SK-N-SH (cell line): ENCODE measurements at regions not wholly inside any gene's neighbourhood (a gene's known extent, or its start where the extent isn't known, plus 50 kb on each side); places are given as distances from the start of the nearest gene placed in this dataset.

Source experiments
- CTCF ChIP-seq: fragments of 200-600 bp; sonication (generic); IDR thresholded peaks from 2 replicates; pipeline ENCODE4 v1.6.1; 2017; ENCODE audit warnings: antibody characterized with exemption, mild to moderate bottlenecking, moderate library complexity
- GABPA ChIP-seq: IDR thresholded peaks from 2 replicates; pipeline ENCODE4 v1.4.0; 2012; ENCODE audit warnings: low read depth, mild to moderate bottlenecking
- MXI1 ChIP-seq: IDR thresholded peaks from 2 replicates; pipeline ENCODE4 v1.6.1; 2012; ENCODE audit warnings: mild to moderate bottlenecking, low read depth, low read length, improper control_type of control experiment
- NFIC ChIP-seq: IDR thresholded peaks from 2 replicates; pipeline ENCODE4 v1.4.0; 2012; ENCODE audit warnings: borderline replicate concordance
- POLR2AphosphoS5 ChIP-seq: IDR thresholded peaks from 2 replicates; pipeline ENCODE4 v1.6.1; 2012; ENCODE audit warnings: low read depth, low read length
- RAD21 ChIP-seq: IDR thresholded peaks from 2 replicates; pipeline ENCODE4 v1.6.1; 2012; ENCODE audit warnings: mild to moderate bottlenecking, low read length
- TAF1 ChIP-seq: IDR thresholded peaks from 2 replicates; pipeline ENCODE4 v1.6.1; 2012; ENCODE audit warnings: low read depth, mild to moderate bottlenecking, low read length, moderate library complexity, borderline replicate concordance
- YY1 ChIP-seq: IDR thresholded peaks from 2 replicates; pipeline ENCODE4 v1.4.0; 2012; ENCODE audit warnings: low read depth, mild to moderate bottlenecking
- ZBTB33 ChIP-seq: IDR thresholded peaks from 2 replicates; pipeline ENCODE4 v1.4.0; 2012; ENCODE audit warnings: low read depth, borderline replicate concordance

- no peak for TF ChIP-seq TAF1
- TF ChIP-seq YY1: no peak
- no peak for TF ChIP-seq RAD21
- TF ChIP-seq CTCF: no peak
- TF ChIP-seq MXI1: no peak
- TF ChIP-seq POLR2AphosphoS5: no peak
- no peak for TF ChIP-seq NFIC
- no peak for TF ChIP-seq GABPA
- TF ChIP-seq ZBTB33: no peak
Measured at GRCh38 chr4:143089291-143089690, 95.4 kb upstream of the USP38 start.
